Osteoblast (primary cell): ENCODE measurements at regions not wholly inside any gene's neighbourhood (a gene's known extent, or its start where the extent isn't known, plus 50 kb on each side); places are given as distances from the start of the nearest gene placed in this dataset.

Experiments used
- DNase-seq: peaks from one replicate; pipeline ENCODE4 v3.0.0; 2011; ENCODE audit warnings: low spot score, mixed read lengths; ENCODE audit not compliant: insufficient read length; ENCODE audit errors: missing footprints
- H2AFZ ChIP-seq: 2 replicates; pipeline ENCODE4 v1.6.0; 2011; ENCODE audit warnings: mild to moderate bottlenecking, low read length
- H3K27ac ChIP-seq: 2 replicates; pipeline ENCODE4 v1.5.1; 2011; ENCODE audit warnings: mild to moderate bottlenecking, low read depth, low read length, moderate library complexity
- H3K27me3 ChIP-seq: 2 replicates; pipeline ENCODE4 v1.6.0; 2012; ENCODE audit warnings: mild to moderate bottlenecking, control low read depth, inconsistent platforms, low read length, moderate library complexity; ENCODE audit not compliant: insufficient read depth
- H3K36me3 ChIP-seq: 2 replicates; pipeline ENCODE4 v1.5.1; 2011; ENCODE audit warnings: mild to moderate bottlenecking, low read length, control low read depth, moderate library complexity; ENCODE audit not compliant: insufficient read depth
- H3K4me1 ChIP-seq: 2 replicates; pipeline ENCODE4 v1.5.1; 2011; ENCODE audit warnings: mild to moderate bottlenecking, low read length, control low read depth, moderate library complexity; ENCODE audit not compliant: insufficient read depth
- H3K4me2 ChIP-seq: 2 replicates; pipeline ENCODE4 v1.6.0; 2011; ENCODE audit warnings: mild to moderate bottlenecking, low read length; ENCODE audit not compliant: insufficient read depth
- H3K4me3 ChIP-seq: fragments of 200-600 bp; sonication (generic); 3 replicates; pipeline ENCODE4 v1.5.1; 2012; ENCODE audit warnings: mild to moderate bottlenecking, low read length, inconsistent platforms; ENCODE audit not compliant: insufficient read depth
- H3K79me2 ChIP-seq: 2 replicates; pipeline ENCODE4 v1.6.0; 2012; ENCODE audit warnings: mild to moderate bottlenecking, low read length, control low read depth, inconsistent platforms; ENCODE audit not compliant: insufficient read depth
- H3K9me3 ChIP-seq: 2 replicates; pipeline ENCODE4 v1.5.1; 2011; ENCODE audit warnings: low read depth, low read length, control low read depth
- H4K20me1 ChIP-seq: 2 replicates; pipeline ENCODE4 v1.6.0; 2012; ENCODE audit warnings: mild to moderate bottlenecking, low read length, control low read depth; ENCODE audit not compliant: insufficient read depth
- CTCF ChIP-seq: IDR thresholded peaks from 2 replicates; pipeline ENCODE4 v1.5.1; 2011; ENCODE audit warnings: mild to moderate bottlenecking, low read depth, low read length, moderate library complexity; ENCODE audit errors: extremely low read depth

- Histone ChIP-seq H3K9me3 (peaks cover 2% of the 10 kb centered on the region), H3K4me1 (no peaks in the 10 kb centered on the region), H3K36me3 (no peaks in the 10 kb centered on the region), H3K79me2 (no peaks in the 10 kb centered on the region), H4K20me1 (no peaks in the 10 kb centered on the region), H3K27ac (no peak overlapping the region), H3K27me3 (no peaks in the 10 kb centered on the region), H3K4me2 (no peak overlapping the region), H3K4me3 (no peak overlapping the region), H2AFZ (no peak overlapping the region)
- DNase-seq: no peak
- TF ChIP-seq CTCF: no peak
Measured at GRCh38 chr20:55565096-55565773, 440.1 kb downstream of the CBLN4 start.

- no peak for TF ChIP-seq CTCF
- DNase-seq: no peak
Measured at GRCh38 chr20:55561259-55561658, 444.1 kb downstream of the CBLN4 start.

GRCh38 chr20:55557191-55557590, 448.1 kb downstream of the CBLN4 start:
- H3K4me2 ChIP-seq: no peak overlapping the region
- TF ChIP-seq CTCF: no peak
- H2AFZ ChIP-seq: no peak overlapping the region
- H3K79me2 ChIP-seq: no peaks in the 10 kb centered on the region
- no peak for DNase-seq
- H3K36me3 ChIP-seq: no peaks in the 10 kb centered on the region
- no peaks in the 10 kb centered on the region for H3K9me3 ChIP-seq
- H3K4me1 ChIP-seq: no peaks in the 10 kb centered on the region
- no peak overlapping the region for H3K27ac ChIP-seq
- H3K4me3 ChIP-seq: no peak overlapping the region
- no peaks in the 10 kb centered on the region for H4K20me1 ChIP-seq
- H3K27me3 ChIP-seq: no peaks in the 10 kb centered on the region

More at GRCh38 chr20:55561259-55561658, 444.1 kb downstream of the CBLN4 start:
- Histone ChIP-seq H3K79me2 (no peaks in the 10 kb centered on the region), H3K27ac (no peak overlapping the region), H2AFZ (no peak overlapping the region), H3K27me3 (no peaks in the 10 kb centered on the region), H3K4me2 (no peak overlapping the region), H3K36me3 (no peaks in the 10 kb centered on the region), H3K4me1 (no peaks in the 10 kb centered on the region), H4K20me1 (no peaks in the 10 kb centered on the region), H3K4me3 (no peak overlapping the region), H3K9me3 (no peaks in the 10 kb centered on the region)

DNA sequence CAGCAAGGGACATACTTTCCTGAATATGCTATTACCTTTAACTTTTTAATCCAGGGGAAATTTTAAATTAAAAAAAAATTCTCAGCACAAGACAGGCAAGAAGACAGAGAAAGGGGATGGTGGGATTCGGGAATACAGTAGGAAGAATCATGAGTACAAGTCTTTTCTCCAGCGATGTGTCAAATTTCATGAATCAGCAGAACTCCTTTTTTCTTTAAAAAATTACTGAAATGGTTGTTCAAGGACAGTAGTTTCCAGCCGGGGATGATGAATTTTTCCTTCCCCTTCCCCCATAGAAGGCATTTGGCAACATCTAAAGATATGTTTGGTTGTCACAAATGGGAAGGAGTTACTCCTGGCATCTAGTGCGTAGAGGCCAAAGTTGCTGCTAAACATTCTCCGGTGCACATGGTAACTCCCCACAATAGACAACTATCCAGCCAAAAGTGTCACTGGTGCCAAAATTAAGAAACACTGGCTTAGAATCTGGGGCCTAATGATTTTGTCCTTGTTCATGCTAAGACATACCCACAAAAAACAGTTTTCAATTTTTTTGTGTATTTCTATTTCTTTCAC, 450.2 kb downstream of the CBLN4 start:
- no peak overlapping the region for H3K4me3 ChIP-seq
- no peaks in the 10 kb centered on the region for H3K36me3 ChIP-seq
- H3K27ac ChIP-seq: no peak overlapping the region
- no peak overlapping the region for H2AFZ ChIP-seq
- H3K27me3 ChIP-seq: no peaks in the 10 kb centered on the region
- H3K9me3 ChIP-seq: no peaks in the 10 kb centered on the region
- DNase-seq: no peak
- no peaks in the 10 kb centered on the region for H3K79me2 ChIP-seq
- H3K4me1 ChIP-seq: no peaks in the 10 kb centered on the region
- no peak overlapping the region for H3K4me2 ChIP-seq
- H4K20me1 ChIP-seq: no peaks in the 10 kb centered on the region
- TF ChIP-seq CTCF: no peak
